Colonic mucosa (tissue), 4 donors: ENCODE measurements at regions not wholly inside any gene's neighbourhood (a gene's known extent, or its start where the extent isn't known, plus 50 kb on each side); places are given as distances from the start of the nearest gene placed in this dataset.

ENCODE experiments used
- DNase-seq: peaks from one replicate; pipeline ENCODE4 v3.0.0-alpha.2; 2020
- H3K27ac ChIP-seq: fragments of 200-600 bp; one replicate; pipeline ENCODE4 v1.8.0; 2021
- H3K27me3 ChIP-seq: fragments of 200-600 bp; one replicate; pipeline ENCODE4 v1.8.0; 2021
- H3K36me3 ChIP-seq: fragments of 200-600 bp; one replicate; pipeline ENCODE4 v1.8.0; 2021
- H3K4me1 ChIP-seq: fragments of 200-600 bp; one replicate; pipeline ENCODE4 v1.8.0; 2021; ENCODE audit warnings: mild to moderate bottlenecking
- H3K4me3 ChIP-seq: fragments of 200-600 bp; one replicate; pipeline ENCODE4 v1.8.0; 2021
- H3K9ac ChIP-seq, 2 donors: one replicate each; pipeline ENCODE4 v1.7.0; 2013; ENCODE audit warnings: control low read depth in 2 of 2, low read depth in 2 of 2, low read length in 2 of 2
- H3K9me3 ChIP-seq: fragments of 200-600 bp; one replicate; pipeline ENCODE4 v1.8.0; 2021
- CTCF ChIP-seq: fragments of 200-600 bp; IDR thresholded peaks from one replicate; pipeline ENCODE4 v1.8.0; 2022; ENCODE audit warnings: antibody characterized with exemption, mild to moderate bottlenecking
- intact Hi-C: fragments of 100-400 bp; cut with DNase I; formaldehyde crosslinking; loops from one replicate; pipeline ENCODE4 v1.14.1; 2022
- donor health status: healthy.
- donor health status: DM: no; HTN: no; CAD: no.
- donor health status: DM: no; HTN: no; CAD: no.

GRCh38 chr5:98458726-98459125 lies 314.7 kb upstream of the RGMB start:
- no peak overlapping the region for H3K4me3 ChIP-seq
- H3K4me1 ChIP-seq, result no peaks in the 10 kb centered on the region
- H3K36me3 ChIP-seq, result no peaks in the 10 kb centered on the region
- TF ChIP-seq CTCF, result no peak
- H3K27me3 ChIP-seq, result no peaks in the 10 kb centered on the region
- intact Hi-C loops, result no loop called here
- no peak overlapping the region for H3K27ac ChIP-seq
- no peak overlapping the region for H3K9ac ChIP-seq
- no peaks in the 10 kb centered on the region for H3K9me3 ChIP-seq
- DNase-seq, result no peak

GRCh38 chr5:98460536-98460935 lies 312.9 kb upstream of the RGMB start:
- intact Hi-C loops, result no loop called here
- no peak overlapping the region for H3K9ac ChIP-seq
- H3K27me3 ChIP-seq, result no peaks in the 10 kb centered on the region
- no peak overlapping the region for H3K27ac ChIP-seq
- no peak for DNase-seq
- no peaks in the 10 kb centered on the region for H3K4me1 ChIP-seq
- no peak overlapping the region for H3K4me3 ChIP-seq
- H3K36me3 ChIP-seq, result no peaks in the 10 kb centered on the region
- no peaks in the 10 kb centered on the region for H3K9me3 ChIP-seq
- TF ChIP-seq CTCF, result no peak

- no peak for TF ChIP-seq CTCF
- Histone ChIP-seq H3K36me3 (no peaks in the 10 kb centered on the region), H3K9ac (no peak overlapping the region), H3K4me3 (no peak overlapping the region), H3K27ac (no peak overlapping the region), H3K9me3 (no peaks in the 10 kb centered on the region), H3K4me1 (no peaks in the 10 kb centered on the region), H3K27me3 (no peaks in the 10 kb centered on the region)
- DNase-seq, result no peak
- intact Hi-C loops, result no loop called here
These were observed 312.0 kb upstream of the RGMB start for GRCh38 chr5:98461485-98461884.

GRCh38 chr5:98463222-98463621 lies 310.2 kb upstream of the RGMB start:
- no peak overlapping the region for H3K27ac ChIP-seq
- H3K27me3 ChIP-seq, result no peaks in the 10 kb centered on the region
- no peak for TF ChIP-seq CTCF
- no peak overlapping the region for H3K4me3 ChIP-seq
- no peaks in the 10 kb centered on the region for H3K36me3 ChIP-seq
- intact Hi-C loops, result no loop called here
- no peak overlapping the region for H3K9ac ChIP-seq
- no peaks in the 10 kb centered on the region for H3K9me3 ChIP-seq
- DNase-seq, result no peak
- H3K4me1 ChIP-seq, result no peaks in the 10 kb centered on the region

- H3K4me3 ChIP-seq, result no peak overlapping the region
- no peaks in the 10 kb centered on the region for H3K9me3 ChIP-seq
- TF ChIP-seq CTCF, result no peak
- no peaks in the 10 kb centered on the region for H3K4me1 ChIP-seq
- no peak overlapping the region for H3K9ac ChIP-seq
- no peaks in the 10 kb centered on the region for H3K27me3 ChIP-seq
- DNase-seq, result no peak
- no peaks in the 10 kb centered on the region for H3K36me3 ChIP-seq
- intact Hi-C loops, result no loop called here
- no peak overlapping the region for H3K27ac ChIP-seq
These were observed 309.8 kb upstream of the RGMB start for GRCh38 chr5:98463676-98464075.
